Mucosa of gallbladder (tissue), 1 donor: ENCODE measurements at regions not wholly inside any gene's neighbourhood (a gene's known extent, or its start where the extent isn't known, plus 50 kb on each side); places are given as distances from the start of the nearest gene placed in this dataset.
A peak's percentile ranks its signal among the peaks of the same experiment; 100 is the strongest.
"Not testable (repeated sequence)": the region's sequence is repeated elsewhere in the genome, so short reads cannot be mapped to it uniquely, and the experiment has no call there.

Source experiments
- DNase-seq: peaks from one replicate; pipeline ENCODE4 v3.0.0-alpha.2; 2020; ENCODE audit warnings: low spot score
- donor health status: DM: no; HTN: no; CAD: no.

GRCh38 chr5:21483790-21484497 is 1369.2 kb downstream of the CDH12 start:
- not testable (repeated sequence) for DNase-seq

- not testable (repeated sequence) for DNase-seq
These were observed 1370.0 kb downstream of the CDH12 start for GRCh38 chr5:21482983-21483650.

GRCh38 chr5:21482522-21482921 is 1370.6 kb downstream of the CDH12 start:
- DNase-seq, result not testable (repeated sequence)

- not testable (repeated sequence) for DNase-seq
These were observed 1371.5 kb downstream of the CDH12 start for GRCh38 chr5:21481320-21482270.

GRCh38 chr5:21480054-21480453 is 1373.1 kb downstream of the CDH12 start:
- not testable (repeated sequence) for DNase-seq

- DNase-seq, result not testable (repeated sequence)
These were observed 1379.2 kb downstream of the CDH12 start for GRCh38 chr5:21473981-21474380.

- not testable (repeated sequence) for DNase-seq
These were observed 1379.7 kb downstream of the CDH12 start for GRCh38 chr5:21473436-21473835.

- DNase-seq, result not testable (repeated sequence)
These were observed 1381.5 kb downstream of the CDH12 start for GRCh38 chr5:21471691-21472090.

- DNase-seq, result not testable (repeated sequence)
These were observed 1383.5 kb downstream of the CDH12 start for GRCh38 chr5:21469523-21470101.

- not testable (repeated sequence) for DNase-seq
These were observed 1385.6 kb downstream of the CDH12 start for GRCh38 chr5:21467544-21467943.

GRCh38 chr5:21459744-21460073 is 1393.4 kb downstream of the CDH12 start:
- DNase-seq, result not testable (repeated sequence)

GRCh38 chr5:21452449-21452848 is 1400.7 kb downstream of the CDH12 start:
- peak; percentile 13 for DNase-seq

- no peak for DNase-seq
These were observed 1420.5 kb downstream of the CDH12 start for GRCh38 chr5:21432646-21433045.

GRCh38 chr5:21424907-21425306 is 1428.2 kb downstream of the CDH12 start:
- DNase-seq, result no peak

- DNase-seq, result no peak
These were observed 1431.4 kb upstream of the CDH18 start for GRCh38 chr5:21419383-21419782.

GRCh38 chr5:21402089-21402488 is 1414.1 kb upstream of the CDH18 start:
- not testable (repeated sequence) for DNase-seq

- no peak for DNase-seq
These were observed 1410.5 kb upstream of the CDH18 start for GRCh38 chr5:21398511-21398910.

- no peak for DNase-seq
These were observed 1409.7 kb upstream of the CDH18 start for GRCh38 chr5:21397693-21398092.

- no peak for DNase-seq
These were observed 1403.5 kb upstream of the CDH18 start for GRCh38 chr5:21391506-21391905.

GRCh38 chr5:21360754-21361153 is 1372.8 kb upstream of the CDH18 start:
- not testable (repeated sequence) for DNase-seq

GRCh38 chr5:21341948-21342261 is 1353.9 kb upstream of the CDH18 start:
- not testable (repeated sequence) for DNase-seq
